NOMO-1 (cell line): ENCODE measurements at regions not wholly inside any gene's neighbourhood (a gene's known extent, or its start where the extent isn't known, plus 50 kb on each side); places are given as distances from the start of the nearest gene placed in this dataset.
"Not testable (repeated sequence)": the region's sequence is repeated elsewhere in the genome, so short reads cannot be mapped to it uniquely, and the experiment has no call there.

Source experiments
- DNase-seq, 2 experiments: peaks; one replicate each; lab custom pipeline; 2025; ENCODE audit not compliant: unreplicated experiment in 2 of 2; lab: John Stamatoyannopoulos, UW

- DNase-seq = no peak
These were observed 197.4 kb upstream of the ATP6AP2 start for GRCh38 chrX:40383360-40383759.

- peak; percentile 26 to 55 for DNase-seq
These were observed 199.9 kb upstream of the ATP6AP2 start for GRCh38 chrX:40380655-40381488.

GRCh38 chrX:40377684-40378083, 203.1 kb upstream of the ATP6AP2 start:
- DNase-seq = no peak

- no peak for DNase-seq
These were observed 206.3 kb upstream of the ATP6AP2 start for GRCh38 chrX:40374486-40374885.

GRCh38 chrX:40373641-40374040, 207.1 kb upstream of the ATP6AP2 start:
- no peak for DNase-seq

- DNase-seq = no peak
These were observed 207.7 kb upstream of the ATP6AP2 start for GRCh38 chrX:40373025-40373424.

GRCh38 chrX:40371376-40371775, 209.4 kb upstream of the ATP6AP2 start:
- no peak for DNase-seq

GRCh38 chrX:40368611-40369061, 212.1 kb upstream of the ATP6AP2 start:
- DNase-seq = no peak

GRCh38 chrX:40366661-40367060, 214.1 kb upstream of the ATP6AP2 start:
- no peak for DNase-seq

GRCh38 chrX:40362291-40362690, 218.5 kb upstream of the ATP6AP2 start:
- not testable (repeated sequence) for DNase-seq

- DNase-seq = no peak
These were observed 220.2 kb upstream of the ATP6AP2 start for GRCh38 chrX:40360557-40360956.

GRCh38 chrX:40359593-40359992, 221.2 kb upstream of the ATP6AP2 start:
- no peak for DNase-seq

GRCh38 chrX:40358994-40359393, 221.8 kb upstream of the ATP6AP2 start:
- no peak for DNase-seq

- DNase-seq = no peak
These were observed 231.5 kb upstream of the ATP6AP2 start for GRCh38 chrX:40349251-40349650.

- no peak for DNase-seq
These were observed 234.4 kb upstream of the ATP6AP2 start for GRCh38 chrX:40346379-40346778.

- DNase-seq = no peak
These were observed 237.5 kb upstream of the ATP6AP2 start for GRCh38 chrX:40343319-40343718.

GRCh38 chrX:40340116-40340515, 240.7 kb upstream of the ATP6AP2 start:
- DNase-seq = no peak

GRCh38 chrX:40333344-40333743, 235.6 kb upstream of the BCOR start:
- no peak for DNase-seq

GRCh38 chrX:40331762-40332161, 234.0 kb upstream of the BCOR start:
- DNase-seq = peak in 1 of 2 experiments; percentile 10

- no peak for DNase-seq
These were observed 233.6 kb upstream of the BCOR start for GRCh38 chrX:40331353-40331752.

- peak; percentile 53 to 58 for DNase-seq
These were observed 231.9 kb upstream of the BCOR start for GRCh38 chrX:40329616-40330015.

- no peak for DNase-seq
These were observed 229.3 kb upstream of the BCOR start for GRCh38 chrX:40327085-40327484.
